ENCODE measurements at regions not wholly inside any gene's neighbourhood (a gene's known extent, or its start where the extent isn't known, plus 50 kb on each side); places are given as distances from the start of the nearest gene placed in this dataset.
A peak's percentile ranks its signal among the peaks of the same experiment; 100 is the strongest.

GRCh38 chr11:119491753-119492510, 69.0 kb upstream of the THY1 start:
- TF ChIP-seq, protein P1, sequence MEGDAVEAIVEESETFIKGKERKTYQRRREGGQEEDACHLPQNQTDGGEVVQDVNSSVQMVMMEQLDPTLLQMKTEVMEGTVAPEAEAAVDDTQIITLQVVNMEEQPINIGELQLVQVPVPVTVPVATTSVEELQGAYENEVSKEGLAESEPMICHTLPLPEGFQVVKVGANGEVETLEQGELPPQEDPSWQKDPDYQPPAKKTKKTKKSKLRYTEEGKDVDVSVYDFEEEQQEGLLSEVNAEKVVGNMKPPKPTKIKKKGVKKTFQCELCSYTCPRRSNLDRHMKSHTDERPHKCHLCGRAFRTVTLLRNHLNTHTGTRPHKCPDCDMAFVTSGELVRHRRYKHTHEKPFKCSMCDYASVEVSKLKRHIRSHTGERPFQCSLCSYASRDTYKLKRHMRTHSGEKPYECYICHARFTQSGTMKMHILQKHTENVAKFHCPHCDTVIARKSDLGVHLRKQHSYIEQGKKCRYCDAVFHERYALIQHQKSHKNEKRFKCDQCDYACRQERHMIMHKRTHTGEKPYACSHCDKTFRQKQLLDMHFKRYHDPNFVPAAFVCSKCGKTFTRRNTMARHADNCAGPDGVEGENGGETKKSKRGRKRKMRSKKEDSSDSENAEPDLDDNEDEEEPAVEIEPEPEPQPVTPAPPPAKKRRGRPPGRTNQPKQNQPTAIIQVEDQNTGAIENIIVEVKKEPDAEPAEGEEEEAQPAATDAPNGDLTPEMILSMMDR (conservative IDR thresholded peaks at IDR 0.05; ENCODE audit: low read length): peak; percentile 43; the same call in 1 of the 2 replicates
- TF ChIP-seq EZH2phosphoT487 (IDR thresholded peaks at IDR 0.05; ENCODE audit: borderline replicate concordance, low read depth, low read length): no peak

All from OCI-LY7 (cell line).